Stomach (tissue), 4 donors: ENCODE measurements at regions not wholly inside any gene's neighbourhood (a gene's known extent, or its start where the extent isn't known, plus 50 kb on each side); places are given as distances from the start of the nearest gene placed in this dataset.

ENCODE experiments used
- EP300 ChIP-seq: sonication (generic); formaldehyde crosslinking; IDR thresholded peaks from one replicate; pipeline ENCODE4 v1.6.1; 2017; ENCODE audit warnings: antibody characterized with exemption
- POLR2AphosphoS5 ChIP-seq, 3 donors: sonication (generic); formaldehyde crosslinking; IDR thresholded peaks; one replicate each; pipeline ENCODE4 v1.6.1; 2016; ENCODE audit warnings: antibody characterized with exemption in 3 of 3
- TF ChIP-seq, protein P1 (sequence below), 7 experiments: fragments of 450-650 bp in 4 of 7; fragments of 200-600 bp in 3 of 7; sonication (generic) in 3 of 7; IDR thresholded peaks; one replicate each; pipeline ENCODE4 v1.5.1; 2016 to 2019; ENCODE audit warnings: antibody characterized with exemption in 7 of 7, control low read depth in 2 of 7, mild to moderate bottlenecking in 1 of 7

DNA sequence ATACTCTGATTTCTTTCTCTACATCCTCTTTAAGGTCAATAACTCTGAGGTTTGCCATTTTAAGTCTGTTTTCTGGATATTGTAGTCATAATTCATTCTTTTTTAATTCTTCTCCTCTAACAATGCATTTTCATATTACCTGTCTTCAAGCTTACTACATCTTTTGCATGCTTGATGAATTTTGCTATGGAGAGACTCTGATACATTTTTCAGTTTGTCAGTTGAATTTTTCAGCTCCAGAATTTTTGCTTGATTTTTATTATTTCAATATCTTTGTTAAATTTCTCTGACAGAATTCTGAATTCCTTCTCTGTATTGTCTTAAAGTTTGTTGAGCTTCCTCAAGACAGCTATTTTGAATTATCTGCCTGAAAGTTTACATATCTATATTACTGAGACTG is 159.8 kb upstream of the ST8SIA4 start:
- TF ChIP-seq, protein P1, sequence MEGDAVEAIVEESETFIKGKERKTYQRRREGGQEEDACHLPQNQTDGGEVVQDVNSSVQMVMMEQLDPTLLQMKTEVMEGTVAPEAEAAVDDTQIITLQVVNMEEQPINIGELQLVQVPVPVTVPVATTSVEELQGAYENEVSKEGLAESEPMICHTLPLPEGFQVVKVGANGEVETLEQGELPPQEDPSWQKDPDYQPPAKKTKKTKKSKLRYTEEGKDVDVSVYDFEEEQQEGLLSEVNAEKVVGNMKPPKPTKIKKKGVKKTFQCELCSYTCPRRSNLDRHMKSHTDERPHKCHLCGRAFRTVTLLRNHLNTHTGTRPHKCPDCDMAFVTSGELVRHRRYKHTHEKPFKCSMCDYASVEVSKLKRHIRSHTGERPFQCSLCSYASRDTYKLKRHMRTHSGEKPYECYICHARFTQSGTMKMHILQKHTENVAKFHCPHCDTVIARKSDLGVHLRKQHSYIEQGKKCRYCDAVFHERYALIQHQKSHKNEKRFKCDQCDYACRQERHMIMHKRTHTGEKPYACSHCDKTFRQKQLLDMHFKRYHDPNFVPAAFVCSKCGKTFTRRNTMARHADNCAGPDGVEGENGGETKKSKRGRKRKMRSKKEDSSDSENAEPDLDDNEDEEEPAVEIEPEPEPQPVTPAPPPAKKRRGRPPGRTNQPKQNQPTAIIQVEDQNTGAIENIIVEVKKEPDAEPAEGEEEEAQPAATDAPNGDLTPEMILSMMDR (IDR thresholded peaks at IDR 0.05), result no peak
- TF ChIP-seq EP300, result no peak
- TF ChIP-seq POLR2AphosphoS5 (IDR thresholded peaks at IDR 0.05), result no peak
